Endothelial cell of umbilical vein (primary cell): ENCODE measurements at regions not wholly inside any gene's neighbourhood (a gene's known extent, or its start where the extent isn't known, plus 50 kb on each side); places are given as distances from the start of the nearest gene placed in this dataset.

Experiments
- BruUV-seq: library from RNA; stranded (reverse); fragments of 400-500 nt; replicated peaks from 2 replicates; lab custom pipeline; 2021; lab: Mats Ljungman, UMichigan
- CTCF ChIA-PET: fragments of 300-600, 350-600 bp; sonication (Branson Sonifier 250); formaldehyde crosslinking; loops from one replicate; lab custom pipeline; 2021; ENCODE audit warnings: antibody characterized with exemption, inconsistent platforms; lab: Charles Lee
- POLR2A ChIA-PET: fragments of 300-600, 350-600 bp; sonication (Branson Sonifier 250); formaldehyde crosslinking; loops from one replicate; lab custom pipeline; 2021; ENCODE audit warnings: antibody characterized with exemption, inconsistent platforms; lab: Charles Lee
- DNase-seq: peaks from one replicate; pipeline ENCODE4 v3.0.0-alpha.2; 2011; ENCODE audit warnings: low read depth, low spot score
- FAIRE-seq: peaks from 2 replicates; lab custom pipeline; 2011; peaks lifted over from hg19 to GRCh38; lab: Jason Lieb, UNC
- H2AFZ ChIP-seq: 2 replicates; pipeline ENCODE4 v1.6.0; 2012; ENCODE audit warnings: low read depth, low read length, control low read depth, inconsistent platforms
- H3K27ac ChIP-seq: 2 replicates; pipeline ENCODE4 v1.5.1; 2011; ENCODE audit warnings: low read depth, mild to moderate bottlenecking, control low read depth, low read length, moderate library complexity; ENCODE audit not compliant: insufficient read depth
- H3K27me3 ChIP-seq, 2 experiments: 2 replicates each; pipeline versions ENCODE4 v1.6.0 to v1.6.1; 2011; ENCODE audit warnings: low read length in 2 of 2, mixed read lengths in 1 of 2; ENCODE audit not compliant: control insufficient read depth in 2 of 2, insufficient read depth in 2 of 2
- H3K36me3 ChIP-seq, 2 experiments: 2 replicates in 1 of 2; 3 replicates in 1 of 2; pipeline ENCODE4 v1.5.1; 2011; ENCODE audit warnings: low read length in 2 of 2, mild to moderate bottlenecking in 1 of 2, moderate library complexity in 1 of 2; ENCODE audit not compliant: control insufficient read depth in 2 of 2, insufficient read depth in 2 of 2; ENCODE audit errors: extremely low read depth in 1 of 2
- H3K4me1 ChIP-seq: 3 replicates; pipeline ENCODE4 v1.5.1; 2011; ENCODE audit warnings: mild to moderate bottlenecking, low read length; ENCODE audit not compliant: control insufficient read depth, insufficient read depth; ENCODE audit errors: extremely low read depth
- H3K4me2 ChIP-seq: 2 replicates; pipeline ENCODE4 v1.6.1; 2011; ENCODE audit warnings: low read length, control low read depth, mixed read lengths; ENCODE audit not compliant: insufficient read depth
- H3K4me3 ChIP-seq, 3 experiments: fragments of 200-600 bp in 1 of 3; sonication (generic), shearing (Covaris generic) in 1 of 3; replicated peaks in 1 of 3; 2 replicates each; pipeline ENCODE4 v1.5.1; 2011 to 2016; ENCODE audit warnings: control low read depth in 3 of 3, low read length in 3 of 3, mild to moderate bottlenecking in 2 of 3, inconsistent platforms in 1 of 3, low read depth in 1 of 3, moderate library complexity in 1 of 3; ENCODE audit not compliant: insufficient read depth in 1 of 3
- H3K79me2 ChIP-seq: 2 replicates; pipeline ENCODE4 v1.6.0; 2012; ENCODE audit warnings: low read length, inconsistent platforms; ENCODE audit not compliant: control insufficient read depth, insufficient read depth
- H3K9ac ChIP-seq: replicated peaks from 2 replicates; pipeline ENCODE3; 2011; ENCODE audit warnings: low read length, control low read depth; ENCODE audit not compliant: insufficient read depth; ENCODE audit errors: extremely low read depth
- H3K9me1 ChIP-seq: replicated peaks from 3 replicates; pipeline ENCODE4 v1.6.0; 2011; ENCODE audit warnings: mild to moderate bottlenecking, low read length; ENCODE audit not compliant: control insufficient read depth, insufficient read depth; ENCODE audit errors: extremely low read depth
- H3K9me3 ChIP-seq: replicated peaks from 2 replicates; pipeline ENCODE4 v1.5.1; 2012; ENCODE audit warnings: low read length, inconsistent platforms; ENCODE audit not compliant: control insufficient read depth, insufficient read depth
- H4K20me1 ChIP-seq: replicated peaks from 2 replicates; pipeline ENCODE3; 2011; ENCODE audit warnings: mild to moderate bottlenecking, low read length; ENCODE audit not compliant: control insufficient read depth, insufficient read depth; ENCODE audit errors: extremely low read depth
- CTCF ChIP-seq, 2 donors: IDR thresholded peaks; 1 replicate in 1 of 2; 2 replicates in 1 of 2; pipeline ENCODE4 v1.5.1; 2011; ENCODE audit warnings: low read length in 2 of 2, mild to moderate bottlenecking in 2 of 2, moderate library complexity in 2 of 2, control low read depth in 1 of 2, inconsistent platforms in 1 of 2, low read depth in 1 of 2; ENCODE audit not compliant: insufficient read depth in 1 of 2; ENCODE audit errors: extremely low read depth in 1 of 2
- EZH2 ChIP-seq: IDR thresholded peaks from 2 replicates; pipeline ENCODE4 v1.6.1; 2012; ENCODE audit warnings: borderline replicate concordance, low read depth, mild to moderate bottlenecking, moderate library complexity, low read length, inconsistent platforms; ENCODE audit not compliant: severe bottlenecking
- FOS ChIP-seq: IDR thresholded peaks from 2 replicates; pipeline ENCODE4 v1.6.1; 2011; ENCODE audit warnings: mild to moderate bottlenecking, low read length, moderate library complexity, borderline replicate concordance; ENCODE audit not compliant: insufficient read depth
- GATA2 ChIP-seq: IDR thresholded peaks from 2 replicates; pipeline ENCODE4 v1.7.0; 2011; ENCODE audit warnings: low read depth, mild to moderate bottlenecking, moderate library complexity, mixed read lengths, low read length; ENCODE audit not compliant: insufficient read length, insufficient read depth
- JUN ChIP-seq: IDR thresholded peaks from 2 replicates; pipeline ENCODE4 v1.6.1; 2011; ENCODE audit warnings: borderline replicate concordance, low read depth; ENCODE audit not compliant: insufficient read length, insufficient read depth
- MAX ChIP-seq: IDR thresholded peaks from 2 replicates; pipeline ENCODE4 v1.6.1; 2011; ENCODE audit not compliant: insufficient read depth, insufficient read length
- MYC ChIP-seq: IDR thresholded peaks from one replicate; pipeline ENCODE4 v1.6.1; 2011; ENCODE audit warnings: mild to moderate bottlenecking, low read depth, low read length
- POLR2A ChIP-seq: IDR thresholded peaks from 2 replicates; pipeline ENCODE4 v1.6.1; 2012; ENCODE audit warnings: low read depth, mild to moderate bottlenecking, control low read depth, low read length
- POLR2AphosphoS5 ChIP-seq: IDR thresholded peaks from 2 replicates; pipeline ENCODE4 v1.6.1; 2012; ENCODE audit warnings: low read depth, mild to moderate bottlenecking, control low read depth, low read length, moderate library complexity; ENCODE audit not compliant: insufficient read depth
- dilution Hi-C: fragments of 300-500 bp; cut with MboI; formaldehyde crosslinking; loops from one replicate; pipeline ENCODE4 v1.15.0; 2019; ENCODE audit warnings: low sequenced_read_pairs; ENCODE audit not compliant: extremely low pct_ligation_motif_present
- intact Hi-C: fragments of 100-400 bp; cut with micrococcal nuclease; formaldehyde crosslinking; loops from one replicate; pipeline ENCODE4 v1.10.0; 2022

- no peak overlapping the region for H3K4me2 ChIP-seq
- H3K36me3 ChIP-seq: no peaks in the 10 kb centered on the region
- no peak overlapping the region for H3K4me3 ChIP-seq
- ChIA-PET CTCF (interaction anchor here (1.0 kb wide), 1 partner anchor 143 kb away, joined by 3 read pairs; no protein-coding TSS in a partner anchor), POLR2A (no interaction called here)
- no peaks in the 10 kb centered on the region for H3K27me3 ChIP-seq
- no peak overlapping the region for H3K9ac ChIP-seq
- H3K9me3 ChIP-seq: no peaks in the 10 kb centered on the region
- FAIRE-seq (no peak), DNase-seq (no peak)
- H2AFZ ChIP-seq: no peak overlapping the region
- TF ChIP-seq FOS (no peak), POLR2A (no peak), GATA2 (no peak), POLR2AphosphoS5 (no peak), JUN (no peak), EZH2 (no peak), CTCF (IDR thresholded peaks at IDR 0.05; ENCODE audit: extremely low read depth in 1 of 2, insufficient read depth in 1 of 2, low read depth in 1 of 2, low read length in 2 of 2) (no peak), MYC (no peak), MAX (no peak)
- no TSS peak for BruUV-seq
- peaks cover 3% of the 10 kb centered on the region for H3K4me1 ChIP-seq
- no peaks in the 10 kb centered on the region for H4K20me1 ChIP-seq
- dilution Hi-C loops (no loop called here), intact Hi-C loops (no loop called here)
- H3K79me2 ChIP-seq: no peaks in the 10 kb centered on the region
- H3K27ac ChIP-seq: no peak overlapping the region
- no peaks in the 10 kb centered on the region for H3K9me1 ChIP-seq
Measured at GRCh38 chr1:67588178-67588855, 96.7 kb upstream of the GADD45A start.
